ENCODE measurements at regions not wholly inside any gene's neighbourhood (a gene's known extent, or its start where the extent isn't known, plus 50 kb on each side); places are given as distances from the start of the nearest gene placed in this dataset.

GRCh38 chr16:52757746-52758472 lies 211.0 kb upstream of the TOX3 start:
- Histone ChIP-seq H3K9me3 (ENCODE audit: control insufficient read depth, insufficient read depth, low read length) (no peaks in the 10 kb centered on the region; the same call in 1 of the 2 replicates), H3K4me1 (ENCODE audit: control insufficient read depth, low read length) (no peaks in the 10 kb centered on the region), H3K27ac (ENCODE audit: low read depth, low read length) (no peak overlapping the region), H3K4me2 (ENCODE audit: low read length) (no peak overlapping the region), H3K27me3 (ENCODE audit: control insufficient read depth, low read length) (no peaks in the 10 kb centered on the region), H3K9me2 (replicated peaks; ENCODE audit: control insufficient read depth, low read length) (no peaks in the 10 kb centered on the region), H4K20me1 (ENCODE audit: control insufficient read depth, insufficient read depth, low read depth, low read length) (no peaks in the 10 kb centered on the region), H3K79me2 (ENCODE audit: control insufficient read depth, low read length) (no peaks in the 10 kb centered on the region), H3K36me3 (ENCODE audit: control insufficient read depth, low read length) (no peaks in the 10 kb centered on the region), H3K4me3 (ENCODE audit: low read length) (no peak overlapping the region), H3F3A (ENCODE audit: control insufficient read depth, insufficient read depth) (no peaks in the 10 kb centered on the region)
- TF ChIP-seq CTCF (IDR thresholded peaks at IDR 0.05; ENCODE audit: low read depth, low read length, poor library complexity, severe bottlenecking) (no peak), EZH2phosphoT487 (IDR thresholded peaks at IDR 0.05; ENCODE audit: borderline replicate concordance, low read length) (no peak)

DNA sequence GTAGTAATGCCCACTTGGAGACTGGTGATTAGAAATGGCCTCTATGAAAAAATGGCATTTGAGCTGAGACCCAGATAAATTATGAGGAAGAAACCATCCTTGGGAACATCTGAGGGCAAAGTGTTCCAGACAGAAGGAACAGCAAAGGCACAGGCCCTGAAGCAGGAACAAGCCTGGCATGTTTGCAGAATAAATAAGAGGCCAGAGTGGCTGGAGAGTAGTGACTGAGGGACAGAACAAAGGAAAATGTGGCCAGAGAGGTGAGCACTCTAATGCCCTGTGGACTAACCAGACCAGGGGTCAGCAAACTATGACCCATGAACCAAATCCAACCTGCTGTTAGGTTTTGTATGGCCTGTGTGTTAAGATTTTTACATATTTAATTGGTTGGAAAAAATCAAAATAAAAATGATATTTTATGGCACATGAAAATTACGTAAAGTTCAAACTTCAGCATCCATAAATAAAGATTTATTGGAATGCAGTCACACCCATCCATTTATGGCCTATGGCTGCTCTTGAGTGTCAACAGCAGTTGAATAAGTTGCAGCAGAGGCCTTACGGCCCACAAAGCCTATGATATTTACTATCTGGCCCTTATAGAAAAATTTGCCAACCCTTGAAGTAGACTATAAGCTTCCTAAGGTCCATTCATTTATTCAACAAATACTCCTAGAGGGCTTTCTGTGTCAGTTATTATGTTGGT lies 210.0 kb upstream of the TOX3 start:
- no peaks in the 10 kb centered on the region for H3K4me1 ChIP-seq (ENCODE audit: control insufficient read depth, low read length)
- H3K9me3 ChIP-seq (ENCODE audit: control insufficient read depth, insufficient read depth, low read length): no peaks in the 10 kb centered on the region; the same call in 1 of the 2 replicates
- H3K4me3 ChIP-seq (ENCODE audit: low read length): no peak overlapping the region
- H3K9me2 ChIP-seq (replicated peaks; ENCODE audit: control insufficient read depth, low read length): no peaks in the 10 kb centered on the region
- H3K27me3 ChIP-seq (ENCODE audit: control insufficient read depth, low read length): no peaks in the 10 kb centered on the region
- no peaks in the 10 kb centered on the region for H3K79me2 ChIP-seq (ENCODE audit: control insufficient read depth, low read length)
- H3K27ac ChIP-seq (ENCODE audit: low read depth, low read length): no peak overlapping the region
- H3K4me2 ChIP-seq (ENCODE audit: low read length): no peak overlapping the region
- H3F3A ChIP-seq (ENCODE audit: control insufficient read depth, insufficient read depth): no peaks in the 10 kb centered on the region
- no peaks in the 10 kb centered on the region for H3K36me3 ChIP-seq (ENCODE audit: control insufficient read depth, low read length)
- no peaks in the 10 kb centered on the region for H4K20me1 ChIP-seq (ENCODE audit: control insufficient read depth, insufficient read depth, low read depth, low read length)
- TF ChIP-seq CTCF (IDR thresholded peaks at IDR 0.05; ENCODE audit: low read depth, low read length, poor library complexity, severe bottlenecking) (no peak), EZH2phosphoT487 (IDR thresholded peaks at IDR 0.05; ENCODE audit: borderline replicate concordance, low read length) (no peak)

DNA sequence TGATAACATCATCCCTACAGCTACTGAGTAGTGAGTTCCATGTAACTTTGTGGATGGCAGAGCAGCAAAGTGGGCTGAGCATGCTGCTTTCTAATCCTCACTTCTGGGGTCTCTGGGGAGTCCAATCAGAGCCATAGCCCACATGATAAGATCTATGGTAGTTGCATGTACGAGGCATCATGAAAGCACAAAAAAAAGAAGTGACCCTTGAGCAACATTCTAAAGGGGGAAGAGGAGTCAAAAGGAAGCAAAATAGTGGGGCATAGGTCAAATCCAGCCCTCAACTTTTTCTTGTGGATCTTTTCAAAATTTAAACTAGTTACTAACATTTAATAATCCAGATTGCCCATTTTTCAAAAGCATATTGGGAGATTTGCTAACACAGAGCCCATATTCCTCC lies 208.5 kb upstream of the TOX3 start:
- no peak overlapping the region for H3K4me2 ChIP-seq (ENCODE audit: low read length)
- H3K27me3 ChIP-seq (ENCODE audit: control insufficient read depth, low read length): no peaks in the 10 kb centered on the region
- no peak overlapping the region for H3K4me3 ChIP-seq (ENCODE audit: low read length)
- H3K9me3 ChIP-seq (ENCODE audit: control insufficient read depth, insufficient read depth, low read length): no peaks in the 10 kb centered on the region; the same call in 1 of the 2 replicates
- no peaks in the 10 kb centered on the region for H3K9me2 ChIP-seq (replicated peaks; ENCODE audit: control insufficient read depth, low read length)
- no peaks in the 10 kb centered on the region for H3K79me2 ChIP-seq (ENCODE audit: control insufficient read depth, low read length)
- H3K36me3 ChIP-seq (ENCODE audit: control insufficient read depth, low read length): no peaks in the 10 kb centered on the region
- TF ChIP-seq EZH2phosphoT487 (IDR thresholded peaks at IDR 0.05; ENCODE audit: borderline replicate concordance, low read length) (no peak), CTCF (IDR thresholded peaks at IDR 0.05; ENCODE audit: low read depth, low read length, poor library complexity, severe bottlenecking) (no peak)
- no peaks in the 10 kb centered on the region for H3F3A ChIP-seq (ENCODE audit: control insufficient read depth, insufficient read depth)
- H3K27ac ChIP-seq (ENCODE audit: low read depth, low read length): no peak overlapping the region
- H3K4me1 ChIP-seq (ENCODE audit: control insufficient read depth, low read length): no peaks in the 10 kb centered on the region
- H4K20me1 ChIP-seq (ENCODE audit: control insufficient read depth, insufficient read depth, low read depth, low read length): no peaks in the 10 kb centered on the region
